OCI-LY1 (cell line): ENCODE measurements at regions not wholly inside any gene's neighbourhood (a gene's known extent, or its start where the extent isn't known, plus 50 kb on each side); places are given as distances from the start of the nearest gene placed in this dataset.
A peak's percentile ranks its signal among the peaks of the same experiment; 100 is the strongest.

Experiments
- H2AFZ ChIP-seq: fragments of 200-600 bp; sonication (generic), shearing (Covaris generic); 2 replicates; pipeline ENCODE4 v1.6.0; 2014; ENCODE audit warnings: antibody characterized with exemption, mild to moderate bottlenecking, low read length
- H3F3A ChIP-seq: fragments of 200-600 bp; sonication (generic), shearing (Covaris generic); 2 replicates; pipeline ENCODE4 v1.6.0; 2014; ENCODE audit warnings: mild to moderate bottlenecking, antibody characterized with exemption, low read length, moderate library complexity; ENCODE audit not compliant: insufficient read depth
- H3K27ac ChIP-seq: fragments of 200-600 bp; sonication (generic); 2 replicates; pipeline ENCODE4 v1.5.1; 2014; ENCODE audit warnings: low read length, mixed run types, mild to moderate bottlenecking, low read depth; ENCODE audit not compliant: poor library complexity, severe bottlenecking
- H3K27me3 ChIP-seq: fragments of 200-600 bp; sonication (generic); 2 replicates; pipeline ENCODE4 v1.6.0; 2014; ENCODE audit warnings: antibody characterized with exemption, mild to moderate bottlenecking, low read length, moderate library complexity; ENCODE audit not compliant: insufficient read depth
- H3K36me3 ChIP-seq: fragments of 200-600 bp; sonication (generic); 2 replicates; pipeline ENCODE4 v1.6.1; 2014; ENCODE audit warnings: mild to moderate bottlenecking, antibody characterized with exemption, low read length, moderate library complexity, mixed read lengths; ENCODE audit not compliant: insufficient read depth
- H3K4me1 ChIP-seq: fragments of 200-600 bp; sonication (generic); 2 replicates; pipeline ENCODE4 v1.5.1; 2014; ENCODE audit warnings: mild to moderate bottlenecking, low read length, moderate library complexity; ENCODE audit not compliant: insufficient read depth, severe bottlenecking
- H3K4me2 ChIP-seq: fragments of 200-600 bp; sonication (generic), shearing (Covaris generic); 2 replicates; pipeline ENCODE4 v1.6.1; 2014; ENCODE audit warnings: low read length
- H3K4me3 ChIP-seq: fragments of 200-600 bp; sonication (generic); 2 replicates; pipeline ENCODE4 v1.5.1; 2014; ENCODE audit warnings: low read length, low read depth, mild to moderate bottlenecking, mixed read lengths; ENCODE audit not compliant: poor library complexity, severe bottlenecking
- H3K79me2 ChIP-seq: fragments of 200-600 bp; shearing (Covaris generic); 2 replicates; pipeline ENCODE4 v1.6.1; 2016; ENCODE audit warnings: mixed run types, low read length, mixed read lengths; ENCODE audit not compliant: insufficient read depth
- H3K9ac ChIP-seq: fragments of 200-600 bp; sonication (generic), shearing (Covaris generic); 2 replicates; pipeline ENCODE4 v1.6.1; 2014; ENCODE audit warnings: mild to moderate bottlenecking, low read length, mixed read lengths
- H3K9me2 ChIP-seq: fragments of 200-600 bp; sonication (generic), shearing (Covaris generic); 2 replicates; pipeline ENCODE4 v1.6.1; 2014; ENCODE audit warnings: low read depth, mild to moderate bottlenecking, low read length, mixed read lengths
- H3K9me3 ChIP-seq: fragments of 200-600 bp; shearing (Covaris generic); 2 replicates; pipeline ENCODE4 v1.6.1; 2014; ENCODE audit warnings: low read length, mixed read lengths
- H4K20me1 ChIP-seq: fragments of 200-600 bp; sonication (generic), shearing (Covaris generic); 2 replicates; pipeline ENCODE4 v1.6.0; 2016; ENCODE audit warnings: mild to moderate bottlenecking, low read length; ENCODE audit not compliant: insufficient read depth
- CTCF ChIP-seq: fragments of 200-600 bp; sonication (generic), shearing (Covaris generic); IDR thresholded peaks from 2 replicates; pipeline ENCODE4 v1.5.1; 2017; ENCODE audit warnings: mild to moderate bottlenecking, antibody characterized with exemption, low read length, moderate library complexity, mixed read lengths
- EZH2 ChIP-seq: fragments of 200-600 bp; sonication (generic), shearing (Covaris generic); IDR thresholded peaks from 2 replicates; pipeline ENCODE4 v1.8.0; 2017; ENCODE audit warnings: borderline replicate concordance, mixed run types, mild to moderate bottlenecking, antibody characterized with exemption, low read length, moderate library complexity, mixed read lengths

GRCh38 chr21:18495523-18495922, 91.9 kb upstream of the TMPRSS15 start:
- Histone ChIP-seq H2AFZ (no peak overlapping the region), H3K9me3 (no peaks in the 10 kb centered on the region), H3K27me3 (no peaks in the 10 kb centered on the region), H3K36me3 (no peaks in the 10 kb centered on the region), H3K79me2 (no peaks in the 10 kb centered on the region), H3K27ac (no peak overlapping the region), H4K20me1 (no peaks in the 10 kb centered on the region), H3K4me3 (no peak overlapping the region), H3F3A (no peaks in the 10 kb centered on the region), H3K4me1 (peaks cover 26% of the 10 kb centered on the region), H3K9me2 (no peaks in the 10 kb centered on the region), H3K9ac (no peak overlapping the region), H3K4me2 (no peak overlapping the region)
- no peak for TF ChIP-seq EZH2
- no peak for TF ChIP-seq CTCF

GRCh38 chr21:18498431-18498830, 94.8 kb upstream of the TMPRSS15 start:
- Histone ChIP-seq H3F3A (no peaks in the 10 kb centered on the region), H3K79me2 (no peaks in the 10 kb centered on the region), H3K27ac (peak overlapping the region; percentile 18), H3K36me3 (no peaks in the 10 kb centered on the region), H2AFZ (peak overlapping the region; percentile 25; the same call in 1 of the 2 replicates), H4K20me1 (no peaks in the 10 kb centered on the region), H3K4me3 (no peak overlapping the region), H3K9me2 (no peaks in the 10 kb centered on the region), H3K4me2 (no peak overlapping the region), H3K9ac (no peak overlapping the region), H3K9me3 (no peaks in the 10 kb centered on the region), H3K4me1 (peaks cover 26% of the 10 kb centered on the region), H3K27me3 (no peaks in the 10 kb centered on the region)
- no peak for TF ChIP-seq CTCF
- no peak for TF ChIP-seq EZH2

- H3K27me3 ChIP-seq: no peaks in the 10 kb centered on the region
- TF ChIP-seq EZH2 (no peak), CTCF (peak; percentile 76)
- no peaks in the 10 kb centered on the region for H3K9me3 ChIP-seq
- no peaks in the 10 kb centered on the region for H3K36me3 ChIP-seq
- no peaks in the 10 kb centered on the region for H4K20me1 ChIP-seq
- no peak overlapping the region for H3K4me2 ChIP-seq
- peaks cover 26% of the 10 kb centered on the region for H3K4me1 ChIP-seq
- H3K79me2 ChIP-seq: no peaks in the 10 kb centered on the region
- H3K27ac ChIP-seq: no peak overlapping the region
- H3K9ac ChIP-seq: no peak overlapping the region
- H2AFZ ChIP-seq: no peak overlapping the region
- no peak overlapping the region for H3K4me3 ChIP-seq
- H3K9me2 ChIP-seq: no peaks in the 10 kb centered on the region
- no peaks in the 10 kb centered on the region for H3F3A ChIP-seq
Observed at GRCh38 chr21:18499761-18500376, 96.3 kb upstream of the TMPRSS15 start.
